Astrocyte (in vitro differentiated cells and primary cell): ENCODE measurements at regions not wholly inside any gene's neighbourhood (a gene's known extent, or its start where the extent isn't known, plus 50 kb on each side); places are given as distances from the start of the nearest gene placed in this dataset.

Experiments
- DNase-seq: peaks from one replicate; pipeline ENCODE4 v3.0.0-alpha.2; 2010; ENCODE audit warnings: low read depth
- FAIRE-seq: peaks from 2 replicates; lab custom pipeline; 2011; peaks lifted over from hg19 to GRCh38; lab: Jason Lieb, UNC
- H2AFZ ChIP-seq: 2 replicates; pipeline ENCODE4 v1.6.0; 2012; ENCODE audit warnings: low read depth, low read length, inconsistent platforms
- H3K27ac ChIP-seq: 2 replicates; pipeline ENCODE4 v1.5.1; 2011; ENCODE audit warnings: low read depth, low read length, inconsistent platforms
- H3K27me3 ChIP-seq: 2 replicates; pipeline ENCODE4 v1.6.0; 2011; ENCODE audit warnings: low read length, inconsistent platforms; ENCODE audit not compliant: insufficient read depth
- H3K36me3 ChIP-seq: 2 replicates; pipeline ENCODE4 v1.5.1; 2011; ENCODE audit warnings: low read length, inconsistent platforms; ENCODE audit not compliant: insufficient read depth
- H3K4me1 ChIP-seq: 2 replicates; pipeline ENCODE4 v1.5.1; 2011; ENCODE audit warnings: low read length, inconsistent platforms; ENCODE audit not compliant: insufficient read depth
- H3K4me2 ChIP-seq: 2 replicates; pipeline ENCODE4 v1.6.0; 2012; ENCODE audit warnings: low read length, inconsistent platforms
- H3K4me3 ChIP-seq: 2 replicates; pipeline ENCODE4 v1.5.1; 2011; ENCODE audit warnings: low read depth, mild to moderate bottlenecking, low read length, inconsistent platforms; ENCODE audit not compliant: insufficient read depth
- H3K79me2 ChIP-seq: 2 replicates; pipeline ENCODE4 v1.6.0; 2012; ENCODE audit warnings: mild to moderate bottlenecking, low read length, inconsistent platforms; ENCODE audit not compliant: insufficient read depth
- H3K9ac ChIP-seq: 2 replicates; pipeline ENCODE4 v1.6.0; 2012; ENCODE audit warnings: mild to moderate bottlenecking, low read length, inconsistent platforms
- H3K9me3 ChIP-seq: 2 replicates; pipeline ENCODE4 v1.5.1; 2012; ENCODE audit warnings: low read depth, mild to moderate bottlenecking, low read length, inconsistent platforms; ENCODE audit not compliant: insufficient read depth
- H4K20me1 ChIP-seq: 2 replicates; pipeline ENCODE4 v1.6.0; 2012; ENCODE audit warnings: low read length, inconsistent platforms; ENCODE audit not compliant: insufficient read depth
- H3K27ac Mint-ChIP-seq: one replicate; pipeline ENCODE4 v1.8.0; 2021; ENCODE audit warnings: mild to moderate bottlenecking, mixed read lengths; ENCODE audit not compliant: unreplicated experiment
- H3K27me3 Mint-ChIP-seq: one replicate; pipeline ENCODE4 v1.8.0; 2021; ENCODE audit warnings: low read depth, mixed read lengths; ENCODE audit not compliant: unreplicated experiment
- H3K36me3 Mint-ChIP-seq: one replicate; pipeline ENCODE4 v1.8.0; 2021; ENCODE audit warnings: low read depth, mixed read lengths; ENCODE audit not compliant: unreplicated experiment
- H3K4me1 Mint-ChIP-seq: one replicate; pipeline ENCODE4 v1.8.0; 2021; ENCODE audit warnings: low read depth, mixed read lengths; ENCODE audit not compliant: unreplicated experiment
- H3K4me3 Mint-ChIP-seq: one replicate; pipeline ENCODE4 v1.8.0; 2021; ENCODE audit warnings: mild to moderate bottlenecking, moderate library complexity, mixed read lengths; ENCODE audit not compliant: unreplicated experiment
- H3K9me3 Mint-ChIP-seq: one replicate; pipeline ENCODE4 v1.8.0; 2021; ENCODE audit warnings: mild to moderate bottlenecking, mixed read lengths; ENCODE audit not compliant: unreplicated experiment
- CTCF ChIP-seq: IDR thresholded peaks from 2 replicates; pipeline ENCODE4 v1.5.1; 2011; ENCODE audit warnings: low read depth, mild to moderate bottlenecking, inconsistent platforms, low read length, moderate library complexity; ENCODE audit not compliant: insufficient read depth
- EZH2 ChIP-seq: IDR thresholded peaks from 2 replicates; pipeline ENCODE4 v1.6.1; 2012; ENCODE audit warnings: mild to moderate bottlenecking, low read length, inconsistent platforms; ENCODE audit not compliant: insufficient read depth

- Histone ChIP-seq H3K9me3 (no peaks in the 10 kb centered on the region), H3K4me2 (no peak overlapping the region), H3K9ac (no peak overlapping the region), H3K4me1 (peaks cover 4% of the 10 kb centered on the region), H3K36me3 (no peaks in the 10 kb centered on the region), H3K27me3 (no peaks in the 10 kb centered on the region), H2AFZ (no peak overlapping the region), H4K20me1 (peaks cover 2% of the 10 kb centered on the region), H3K27ac (no peak overlapping the region), H3K79me2 (no peaks in the 10 kb centered on the region), H3K4me3 (no peak overlapping the region)
- Mint-ChIP-seq H3K27me3 (peaks cover 9% of the 10 kb centered on the region), H3K9me3 (no peaks in the 10 kb centered on the region), H3K27ac (no peak overlapping the region), H3K36me3 (peaks cover 1% of the 10 kb centered on the region), H3K4me1 (peaks cover 32% of the 10 kb centered on the region), H3K4me3 (no peak overlapping the region)
- no peak for DNase-seq
- TF ChIP-seq CTCF (no peak), EZH2 (no peak)
- no peak for FAIRE-seq
Measured at GRCh38 chr3:124201226-124201625, 209.3 kb upstream of the ROPN1 start.

- no peak overlapping the region for H3K9ac ChIP-seq
- H3K27ac Mint-ChIP-seq: no peak overlapping the region
- no peak overlapping the region for H3K4me3 Mint-ChIP-seq
Measured at GRCh38 chr3:124201786-124202185, 209.9 kb upstream of the ROPN1 start.

More at GRCh38 chr3:124201786-124202185, 209.9 kb upstream of the ROPN1 start:
- no peak overlapping the region for H3K4me3 ChIP-seq
- DNase-seq (no peak), FAIRE-seq (no peak)
- no peaks in the 10 kb centered on the region for H3K9me3 ChIP-seq
- Mint-ChIP-seq H3K36me3 (peaks cover 1% of the 10 kb centered on the region), H3K9me3 (no peaks in the 10 kb centered on the region), H3K4me1 (peaks cover 32% of the 10 kb centered on the region), H3K27me3 (peaks cover 9% of the 10 kb centered on the region)
- H4K20me1 ChIP-seq: peaks cover 5% of the 10 kb centered on the region
- no peaks in the 10 kb centered on the region for H3K27me3 ChIP-seq
- no peaks in the 10 kb centered on the region for H3K79me2 ChIP-seq
- no peaks in the 10 kb centered on the region for H3K36me3 ChIP-seq
- no peak overlapping the region for H2AFZ ChIP-seq
- TF ChIP-seq EZH2 (no peak), CTCF (no peak)
- peaks cover 4% of the 10 kb centered on the region for H3K4me1 ChIP-seq
- no peak overlapping the region for H3K27ac ChIP-seq
- no peak overlapping the region for H3K4me2 ChIP-seq
